ENCODE measurements at regions not wholly inside any gene's neighbourhood (a gene's known extent, or its start where the extent isn't known, plus 50 kb on each side); places are given as distances from the start of the nearest gene placed in this dataset.

DNA sequence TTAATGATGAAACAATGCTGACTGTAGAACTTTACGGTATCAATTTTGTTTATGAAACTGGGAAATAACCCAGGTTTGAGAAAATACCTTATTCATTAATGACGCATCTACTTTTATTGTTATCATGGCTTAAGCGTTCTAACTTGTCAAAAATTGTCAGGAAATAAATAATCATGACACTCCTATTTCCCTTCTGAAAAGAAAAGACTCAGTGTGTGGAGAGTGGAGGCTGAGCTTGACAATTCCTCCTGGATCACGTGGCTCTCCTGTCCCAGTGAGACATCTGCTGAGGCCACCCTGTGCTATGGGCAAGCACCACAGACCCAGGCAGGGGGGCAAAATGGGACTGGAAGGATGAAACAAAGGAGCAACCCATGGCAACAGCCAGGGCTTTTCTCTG is 466.4 kb downstream of the ZNF608 start:
- Histone ChIP-seq H3K4me1 (no peaks in the 10 kb centered on the region), H3K9me3 (no peaks in the 10 kb centered on the region), H3K4me3 (no peak overlapping the region), H3K36me3 (no peaks in the 10 kb centered on the region), H3K27me3 (no peaks in the 10 kb centered on the region), H3K27ac (no peak overlapping the region)
- TF ChIP-seq POLR2A (IDR thresholded peaks at IDR 0.05), result no peak
- TF ChIP-seq, protein P1, sequence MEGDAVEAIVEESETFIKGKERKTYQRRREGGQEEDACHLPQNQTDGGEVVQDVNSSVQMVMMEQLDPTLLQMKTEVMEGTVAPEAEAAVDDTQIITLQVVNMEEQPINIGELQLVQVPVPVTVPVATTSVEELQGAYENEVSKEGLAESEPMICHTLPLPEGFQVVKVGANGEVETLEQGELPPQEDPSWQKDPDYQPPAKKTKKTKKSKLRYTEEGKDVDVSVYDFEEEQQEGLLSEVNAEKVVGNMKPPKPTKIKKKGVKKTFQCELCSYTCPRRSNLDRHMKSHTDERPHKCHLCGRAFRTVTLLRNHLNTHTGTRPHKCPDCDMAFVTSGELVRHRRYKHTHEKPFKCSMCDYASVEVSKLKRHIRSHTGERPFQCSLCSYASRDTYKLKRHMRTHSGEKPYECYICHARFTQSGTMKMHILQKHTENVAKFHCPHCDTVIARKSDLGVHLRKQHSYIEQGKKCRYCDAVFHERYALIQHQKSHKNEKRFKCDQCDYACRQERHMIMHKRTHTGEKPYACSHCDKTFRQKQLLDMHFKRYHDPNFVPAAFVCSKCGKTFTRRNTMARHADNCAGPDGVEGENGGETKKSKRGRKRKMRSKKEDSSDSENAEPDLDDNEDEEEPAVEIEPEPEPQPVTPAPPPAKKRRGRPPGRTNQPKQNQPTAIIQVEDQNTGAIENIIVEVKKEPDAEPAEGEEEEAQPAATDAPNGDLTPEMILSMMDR (IDR thresholded peaks at IDR 0.05), result no peak
- no peak for DNase-seq

DNA sequence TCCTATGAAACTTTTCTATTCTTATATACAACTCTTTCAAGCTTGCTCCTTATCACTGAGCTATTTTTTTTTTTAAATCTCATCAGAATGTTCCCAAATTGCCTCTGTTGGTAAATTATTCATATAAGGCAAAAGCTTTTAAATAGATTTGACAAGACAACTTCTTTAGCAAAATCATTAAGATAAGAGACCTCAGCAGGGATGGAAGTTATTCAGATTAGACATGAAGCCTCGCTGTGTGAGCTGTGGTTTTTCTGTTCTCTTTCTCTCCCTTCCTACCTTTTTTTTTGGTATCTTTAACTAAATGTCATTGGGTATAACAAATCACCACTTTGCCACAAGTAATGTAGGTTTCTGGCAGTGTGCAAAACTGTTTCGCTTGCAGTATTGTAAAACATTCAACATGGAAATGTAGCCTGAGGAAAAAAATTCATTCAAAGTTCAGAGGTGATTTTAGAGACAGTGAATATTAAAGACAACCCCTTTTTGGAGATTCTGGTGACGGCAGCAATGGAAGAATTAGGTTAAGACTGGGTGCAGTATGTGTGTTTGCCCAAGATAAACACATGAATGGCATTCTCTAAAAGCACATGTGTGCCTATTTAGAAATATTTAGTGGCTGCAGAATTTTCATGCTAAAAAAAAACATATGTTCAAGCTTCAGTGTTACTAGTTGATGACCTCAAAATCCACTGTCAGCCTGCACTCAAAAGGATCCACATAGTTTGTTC is 467.1 kb downstream of the ZNF608 start:
- H3K4me1 ChIP-seq, result no peaks in the 10 kb centered on the region
- no peaks in the 10 kb centered on the region for H3K36me3 ChIP-seq
- no peak for DNase-seq
- TF ChIP-seq, protein P1 (IDR thresholded peaks at IDR 0.05), result no peak
- no peak for TF ChIP-seq POLR2A (IDR thresholded peaks at IDR 0.05)
- H3K27ac ChIP-seq, result no peak overlapping the region
- no peak overlapping the region for H3K4me3 ChIP-seq
- H3K27me3 ChIP-seq, result no peaks in the 10 kb centered on the region
- no peaks in the 10 kb centered on the region for H3K9me3 ChIP-seq

DNA sequence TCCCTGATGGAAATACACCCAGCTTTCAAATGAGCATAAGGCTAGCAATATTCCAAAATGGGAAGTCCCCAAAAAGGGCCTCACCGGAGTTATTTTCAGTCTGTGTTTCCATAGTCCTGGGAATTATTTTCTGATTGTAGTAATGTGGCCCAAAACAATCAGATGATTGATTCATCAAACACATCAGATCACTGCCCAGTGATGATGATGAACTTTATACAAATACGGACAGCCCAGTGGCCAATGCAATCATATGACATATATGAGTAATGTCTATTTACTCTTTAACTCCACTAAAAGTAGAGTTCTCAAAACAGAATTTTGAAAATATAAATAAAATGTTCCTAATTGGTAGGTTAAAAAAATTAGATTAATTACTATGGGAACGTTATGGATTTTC is 467.8 kb downstream of the ZNF608 start:
- Histone ChIP-seq H3K27me3 (no peaks in the 10 kb centered on the region), H3K9me3 (no peaks in the 10 kb centered on the region), H3K27ac (no peak overlapping the region), H3K4me3 (no peak overlapping the region), H3K4me1 (no peaks in the 10 kb centered on the region), H3K36me3 (no peaks in the 10 kb centered on the region)
- no peak for DNase-seq
- no peak for TF ChIP-seq POLR2A (IDR thresholded peaks at IDR 0.05)
- TF ChIP-seq, protein P1 (IDR thresholded peaks at IDR 0.05), result no peak

DNA sequence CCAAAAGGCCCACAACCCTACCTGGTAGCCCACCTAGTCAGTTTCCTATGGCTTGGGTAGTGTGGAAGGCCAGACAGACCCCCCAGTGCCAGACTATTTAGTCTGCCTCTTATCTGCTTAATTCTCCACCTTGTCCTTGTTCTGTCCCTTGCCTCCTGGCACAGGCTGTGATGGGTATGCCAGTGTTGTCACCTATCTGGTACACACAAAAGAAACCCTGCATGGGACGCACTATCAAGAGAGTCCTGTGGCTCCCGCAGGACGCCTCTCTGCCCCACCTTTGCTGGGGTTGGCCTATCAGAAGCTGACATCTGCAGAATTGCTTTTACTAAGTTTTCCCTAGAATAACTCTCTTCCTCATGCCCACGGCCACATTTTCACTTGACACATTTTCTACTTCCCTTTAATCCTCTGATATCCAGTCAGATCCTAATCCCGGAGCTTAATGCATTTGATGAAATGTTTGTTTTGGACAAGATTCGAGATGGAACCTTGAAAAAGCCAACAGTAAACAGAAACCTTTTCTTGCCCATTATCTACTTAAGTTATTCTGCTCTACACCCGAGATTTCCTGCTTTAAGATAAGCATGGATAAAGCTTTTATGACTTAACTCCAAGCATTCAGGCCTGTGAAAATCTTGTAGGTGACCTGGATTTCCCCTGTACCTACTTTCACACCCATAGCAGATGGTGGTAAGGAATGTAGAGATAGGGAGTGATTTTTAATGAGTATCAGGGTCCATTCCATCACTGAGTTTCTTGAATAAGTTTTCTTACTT is 468.5 kb downstream of the ZNF608 start:
- Histone ChIP-seq H3K9me3 (no peaks in the 10 kb centered on the region), H3K27me3 (no peaks in the 10 kb centered on the region), H3K27ac (no peak overlapping the region), H3K4me3 (no peak overlapping the region), H3K36me3 (no peaks in the 10 kb centered on the region), H3K4me1 (no peaks in the 10 kb centered on the region)
- no peak for DNase-seq
- TF ChIP-seq, protein P1 (IDR thresholded peaks at IDR 0.05), result no peak
- no peak for TF ChIP-seq POLR2A (IDR thresholded peaks at IDR 0.05)

DNA sequence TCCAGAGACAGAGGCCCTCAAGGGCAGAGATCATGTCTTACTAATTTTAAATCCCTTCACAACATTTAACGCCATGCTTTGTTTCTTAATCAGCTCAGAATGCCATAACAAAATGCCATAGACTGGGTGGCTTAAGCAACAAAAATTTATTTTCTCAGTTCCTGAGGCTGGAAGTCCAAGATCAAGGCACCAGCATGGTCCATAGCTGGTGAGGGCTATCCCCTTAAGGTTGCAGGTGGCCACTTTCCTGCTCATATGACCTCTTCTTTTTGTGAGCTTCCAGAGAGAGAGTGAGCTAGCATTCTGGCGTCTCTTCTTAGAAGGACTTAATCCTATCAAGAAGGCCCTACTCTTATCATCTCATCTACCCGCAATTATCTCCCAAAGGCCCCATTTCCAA is 470.3 kb downstream of the ZNF608 start:
- DNase-seq, result no peak
- no peak overlapping the region for H3K4me3 ChIP-seq
- no peak for TF ChIP-seq POLR2A (IDR thresholded peaks at IDR 0.05)
- TF ChIP-seq, protein P1 (IDR thresholded peaks at IDR 0.05), result no peak

More for the DNA sequence above, 470.3 kb downstream of the ZNF608 start:
- H3K4me1 ChIP-seq, result no peaks in the 10 kb centered on the region
- H3K27me3 ChIP-seq, result no peaks in the 10 kb centered on the region
- no peak overlapping the region for H3K27ac ChIP-seq
- no peaks in the 10 kb centered on the region for H3K36me3 ChIP-seq
- no peaks in the 10 kb centered on the region for H3K9me3 ChIP-seq
